Esophagus muscularis mucosa (tissue), 4 donors: ENCODE measurements at regions not wholly inside any gene's neighbourhood (a gene's known extent, or its start where the extent isn't known, plus 50 kb on each side); places are given as distances from the start of the nearest gene placed in this dataset.

Experiments used
- DNase-seq: peaks from one replicate; pipeline ENCODE4 v3.0.0-alpha.2; 2017; ENCODE audit errors: extremely low spot score
- H3K27ac ChIP-seq, 4 donors: fragments of 200-600 bp; sonication (generic); replicated peaks in 1 of 4; 1 replicate in 3 of 4; 2 replicates in 1 of 4; pipeline ENCODE4 v1.5.1; 2016 to 2019; ENCODE audit warnings: mild to moderate bottlenecking in 1 of 4
- H3K27me3 ChIP-seq, 4 donors: fragments of 200-600 bp; sonication (generic); one replicate each; pipeline versions ENCODE4 v1.5.1 to v1.6.0; 2016 to 2019
- H3K36me3 ChIP-seq, 4 donors: fragments of 200-600 bp; sonication (generic); one replicate each; pipeline ENCODE4 v1.5.1; 2016 to 2019
- H3K4me1 ChIP-seq, 4 donors: fragments of 200-600 bp; sonication (generic); one replicate each; pipeline ENCODE4 v1.5.1; 2016 to 2019
- H3K4me3 ChIP-seq, 4 donors: fragments of 200-600 bp; sonication (generic); 1 replicate in 2 of 4; 2 replicates in 2 of 4; pipeline ENCODE4 v1.5.1; 2016 to 2019; ENCODE audit warnings: mild to moderate bottlenecking in 4 of 4, moderate library complexity in 1 of 4
- H3K9me3 ChIP-seq, 4 donors: fragments of 200-600 bp; sonication (generic); 1 replicate in 3 of 4; 2 replicates in 1 of 4; pipeline ENCODE4 v1.5.1; 2016 to 2019
- CTCF ChIP-seq, 3 experiments: fragments of 200-600 bp in 2 of 3; fragments of 450-650 bp in 1 of 3; sonication (generic) in 2 of 3; IDR thresholded peaks; one replicate each; pipeline ENCODE4 v1.5.1; 2017 to 2019; ENCODE audit warnings: antibody characterized with exemption in 3 of 3, mild to moderate bottlenecking in 2 of 3, moderate library complexity in 1 of 3
- EP300 ChIP-seq: sonication (generic); formaldehyde crosslinking; IDR thresholded peaks from one replicate; pipeline ENCODE4 v1.6.1; 2017; ENCODE audit warnings: antibody characterized with exemption
- POLR2A ChIP-seq: fragments of 450-650 bp; IDR thresholded peaks from one replicate; pipeline ENCODE4 v1.6.1; 2017; ENCODE audit warnings: antibody characterized with exemption, moderate library complexity, mild to moderate bottlenecking, low read depth
- POLR2AphosphoS5 ChIP-seq, 2 donors: sonication (generic); formaldehyde crosslinking; IDR thresholded peaks; one replicate each; pipeline ENCODE4 v1.6.1; 2017; ENCODE audit warnings: antibody characterized with exemption in 2 of 2
- WGBS: methylation state at CpG from one replicate; pipeline ENCODE4 v1.1.5; 2018; 5-methylcytosine and 5-hydroxymethylcytosine counted together
- intact Hi-C: fragments of 100-400 bp; cut with DNase I; formaldehyde crosslinking; loops from one replicate; pipeline ENCODE4 v1.15.1; 2023

- no peaks in the 10 kb centered on the region for H3K27me3 ChIP-seq
- intact Hi-C loops, result no loop called here
- H3K36me3 ChIP-seq, result no peaks in the 10 kb centered on the region
- 85% methylated on average over 3 of the region's 3 CpGs for WGBS
- TF ChIP-seq EP300 (no peak), POLR2AphosphoS5 (IDR thresholded peaks at IDR 0.05) (no peak), POLR2A (no peak), CTCF (IDR thresholded peaks at IDR 0.05) (no peak)
- H3K9me3 ChIP-seq, result no peaks in the 10 kb centered on the region
- no peaks in the 10 kb centered on the region for H3K4me1 ChIP-seq
- peak; percentile 83 for DNase-seq
- H3K27ac ChIP-seq, result no peak overlapping the region
- no peak overlapping the region for H3K4me3 ChIP-seq
Measured at GRCh38 chr5:135219868-135220267, 179.2 kb downstream of the MACROH2A1 start.

- Histone ChIP-seq H3K27me3 (no peaks in the 10 kb centered on the region), H3K9me3 (no peaks in the 10 kb centered on the region), H3K27ac (no peak overlapping the region), H3K4me1 (no peaks in the 10 kb centered on the region), H3K36me3 (no peaks in the 10 kb centered on the region), H3K4me3 (no peak overlapping the region)
- DNase-seq, result peak; percentile 87
- no peak for TF ChIP-seq CTCF (IDR thresholded peaks at IDR 0.05)
- TF ChIP-seq POLR2A, result no peak
- no peak for TF ChIP-seq POLR2AphosphoS5 (IDR thresholded peaks at IDR 0.05)
- no peak for TF ChIP-seq EP300
- intact Hi-C loops, result no loop called here
- WGBS, result 82% methylated on average over 13 of the region's 13 CpGs
Measured at GRCh38 chr5:135218790-135219568, 180.1 kb downstream of the MACROH2A1 start.

GRCh38 chr5:135218486-135218755 lies 180.6 kb downstream of the MACROH2A1 start:
- intact Hi-C loops, result no loop called here
- Histone ChIP-seq H3K4me1 (no peaks in the 10 kb centered on the region), H3K27me3 (no peaks in the 10 kb centered on the region), H3K4me3 (no peak overlapping the region), H3K9me3 (no peaks in the 10 kb centered on the region), H3K27ac (no peak overlapping the region), H3K36me3 (no peaks in the 10 kb centered on the region)
- peak; percentile 60 for DNase-seq
- TF ChIP-seq POLR2A (no peak), CTCF (IDR thresholded peaks at IDR 0.05) (no peak), EP300 (no peak), POLR2AphosphoS5 (IDR thresholded peaks at IDR 0.05) (no peak)
- 84% methylated on average over 2 of the region's 3 CpGs for WGBS

- Histone ChIP-seq H3K4me3 (no peak overlapping the region), H3K36me3 (no peaks in the 10 kb centered on the region), H3K4me1 (no peaks in the 10 kb centered on the region), H3K9me3 (no peaks in the 10 kb centered on the region), H3K27ac (no peak overlapping the region), H3K27me3 (no peaks in the 10 kb centered on the region)
- 95% methylated on average over 9 of the region's 11 CpGs for WGBS
- intact Hi-C loops, result no loop called here
- peak; percentile 86 for DNase-seq
- TF ChIP-seq EP300, result no peak
- no peak for TF ChIP-seq POLR2A
Measured at GRCh38 chr5:135217669-135218485, 181.2 kb downstream of the MACROH2A1 start.

GRCh38 chr5:135216471-135217343 lies 182.3 kb downstream of the MACROH2A1 start:
- TF ChIP-seq CTCF (IDR thresholded peaks at IDR 0.05) (no peak), POLR2AphosphoS5 (IDR thresholded peaks at IDR 0.05) (no peak), EP300 (no peak), POLR2A (no peak)

More at GRCh38 chr5:135216471-135217343, 182.3 kb downstream of the MACROH2A1 start:
- H3K4me3 ChIP-seq, result no peak overlapping the region
- peaks cover 0 to 5% (median 1%) of the 10 kb centered on the region in 4 donors for H3K4me1 ChIP-seq
- H3K27me3 ChIP-seq, result no peaks in the 10 kb centered on the region
- intact Hi-C loops, result no loop called here
- H3K9me3 ChIP-seq, result no peaks in the 10 kb centered on the region
- DNase-seq, result peak; percentile 45
- no peak overlapping the region for H3K27ac ChIP-seq
- H3K36me3 ChIP-seq, result no peaks in the 10 kb centered on the region
